PC-9 (cell line): ENCODE measurements at regions not wholly inside any gene's neighbourhood (a gene's known extent, or its start where the extent isn't known, plus 50 kb on each side); places are given as distances from the start of the nearest gene placed in this dataset.
"Not testable (repeated sequence)": the region's sequence is repeated elsewhere in the genome, so short reads cannot be mapped to it uniquely, and the experiment has no call there.

Source experiments
- BruUV-seq: library from RNA; stranded (reverse); fragments of 400-500 nt; replicated peaks from 2 replicates; lab custom pipeline; 2021; lab: Mats Ljungman, UMichigan
- CTCF ChIA-PET: fragments of 300-600 bp; sonication (Branson Sonifier 250); formaldehyde crosslinking; loops from one replicate; lab custom pipeline; 2022; ENCODE audit warnings: antibody characterized with exemption; lab: Charles Lee
- POLR2A ChIA-PET: fragments of 300-600 bp; sonication (Branson Sonifier 250); formaldehyde crosslinking; loops from one replicate; lab custom pipeline; 2022; ENCODE audit warnings: antibody characterized with exemption; ENCODE audit not compliant: unreplicated experiment; lab: Charles Lee
- DNase-seq, 2 experiments: peaks; one replicate each; pipeline versions ENCODE4 v3.0.0 to v3.0.0-alpha.2; 2015 to 2022; ENCODE audit warnings: mixed read lengths in 1 of 2
- H2AFZ ChIP-seq: fragments of 200-600 bp; sonication (generic); 2 replicates; pipeline ENCODE4 v1.8.1; 2017; ENCODE audit warnings: antibody characterized with exemption
- H3F3A ChIP-seq: fragments of 200-600 bp; sonication (generic); 2 replicates; pipeline ENCODE4 v1.8.1; 2017; ENCODE audit warnings: antibody characterized with exemption, mild to moderate bottlenecking, low read depth; ENCODE audit not compliant: insufficient read depth
- H3K27ac ChIP-seq: fragments of 200-600 bp; sonication (generic); 2 replicates; pipeline ENCODE4 v1.6.1; 2016; ENCODE audit warnings: mixed run types
- H3K27me3 ChIP-seq: fragments of 200-600 bp; sonication (generic); 2 replicates; pipeline ENCODE4 v1.6.1; 2016; ENCODE audit warnings: low read depth, mixed run types; ENCODE audit not compliant: insufficient read depth
- H3K36me3 ChIP-seq: fragments of 200-600 bp; sonication (generic); 2 replicates; pipeline ENCODE4 v1.6.1; 2016; ENCODE audit warnings: low read depth, mixed run types
- H3K4me1 ChIP-seq: fragments of 200-600 bp; sonication (generic); replicated peaks from 2 replicates; pipeline ENCODE4 v1.6.1; 2016; ENCODE audit warnings: mixed run types; ENCODE audit not compliant: insufficient read depth
- H3K4me2 ChIP-seq: fragments of 200-600 bp; sonication (generic); 2 replicates; pipeline ENCODE4 v1.6.1; 2017; ENCODE audit warnings: mixed run types
- H3K4me3 ChIP-seq: fragments of 200-600 bp; sonication (generic); 2 replicates; pipeline ENCODE4 v1.6.1; 2016; ENCODE audit warnings: mixed run types
- H3K79me2 ChIP-seq: fragments of 200-600 bp; sonication (generic); 2 replicates; pipeline ENCODE4 v1.6.1; 2017; ENCODE audit warnings: low read depth, mixed run types
- H3K9me2 ChIP-seq: fragments of 200-600 bp; sonication (generic); 2 replicates; pipeline ENCODE4 v1.8.1; 2017; ENCODE audit warnings: mild to moderate bottlenecking; ENCODE audit not compliant: insufficient read depth
- H3K9me3 ChIP-seq: fragments of 200-600 bp; sonication (generic); 2 replicates; pipeline ENCODE4 v1.8.1; 2016; ENCODE audit warnings: low read depth; ENCODE audit not compliant: insufficient read depth
- H4K20me1 ChIP-seq: fragments of 200-600 bp; sonication (generic); 2 replicates; pipeline ENCODE4 v1.8.1; 2017; ENCODE audit not compliant: insufficient read depth
- EZH2 ChIP-seq: fragments of 200-600 bp; sonication (generic); IDR thresholded peaks from 2 replicates; pipeline ENCODE4 v1.8.0; 2017; ENCODE audit warnings: antibody characterized with exemption, low read depth
- intact Hi-C: fragments of 100-400 bp; cut with micrococcal nuclease; formaldehyde crosslinking; loops from one replicate; pipeline ENCODE4 v1.10.0; 2022; ENCODE audit not compliant: unreplicated experiment
- TF ChIP-seq, protein P1 (sequence below): fragments of 200-600 bp; sonication (generic); conservative IDR thresholded peaks from 2 replicates; pipeline ENCODE4 v1.6.1; 2017; ENCODE audit warnings: mixed run types, antibody characterized with exemption, mild to moderate bottlenecking, moderate library complexity

GRCh38 chr4:155039162-155039561, 169.3 kb upstream of the NPY2R start:
- Histone ChIP-seq H3K79me2 (no peaks in the 10 kb centered on the region), H3K4me3 (no peak overlapping the region), H3F3A (no peaks in the 10 kb centered on the region), H2AFZ (no peak overlapping the region), H3K36me3 (no peaks in the 10 kb centered on the region), H3K27ac (no peak overlapping the region), H3K4me2 (no peak overlapping the region), H4K20me1 (no peaks in the 10 kb centered on the region), H3K9me3 (no peaks in the 10 kb centered on the region), H3K9me2 (no peaks in the 10 kb centered on the region), H3K4me1 (no peaks in the 10 kb centered on the region), H3K27me3 (no peaks in the 10 kb centered on the region)
- CTCF ChIA-PET, result no interaction called here
- intact Hi-C loops, result no loop called here
- DNase-seq, result no peak
- POLR2A ChIA-PET, result no interaction called here
- no peak for TF ChIP-seq EZH2
- TF ChIP-seq, protein P1, sequence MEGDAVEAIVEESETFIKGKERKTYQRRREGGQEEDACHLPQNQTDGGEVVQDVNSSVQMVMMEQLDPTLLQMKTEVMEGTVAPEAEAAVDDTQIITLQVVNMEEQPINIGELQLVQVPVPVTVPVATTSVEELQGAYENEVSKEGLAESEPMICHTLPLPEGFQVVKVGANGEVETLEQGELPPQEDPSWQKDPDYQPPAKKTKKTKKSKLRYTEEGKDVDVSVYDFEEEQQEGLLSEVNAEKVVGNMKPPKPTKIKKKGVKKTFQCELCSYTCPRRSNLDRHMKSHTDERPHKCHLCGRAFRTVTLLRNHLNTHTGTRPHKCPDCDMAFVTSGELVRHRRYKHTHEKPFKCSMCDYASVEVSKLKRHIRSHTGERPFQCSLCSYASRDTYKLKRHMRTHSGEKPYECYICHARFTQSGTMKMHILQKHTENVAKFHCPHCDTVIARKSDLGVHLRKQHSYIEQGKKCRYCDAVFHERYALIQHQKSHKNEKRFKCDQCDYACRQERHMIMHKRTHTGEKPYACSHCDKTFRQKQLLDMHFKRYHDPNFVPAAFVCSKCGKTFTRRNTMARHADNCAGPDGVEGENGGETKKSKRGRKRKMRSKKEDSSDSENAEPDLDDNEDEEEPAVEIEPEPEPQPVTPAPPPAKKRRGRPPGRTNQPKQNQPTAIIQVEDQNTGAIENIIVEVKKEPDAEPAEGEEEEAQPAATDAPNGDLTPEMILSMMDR, result no peak
- BruUV-seq, result no TSS peak

- TF ChIP-seq, protein P1, result no peak
- no peak for TF ChIP-seq EZH2
- intact Hi-C loops, result no loop called here
- H2AFZ ChIP-seq, result no peak overlapping the region
- no peaks in the 10 kb centered on the region for H3K36me3 ChIP-seq
- CTCF ChIA-PET, result no interaction called here
- H3F3A ChIP-seq, result no peaks in the 10 kb centered on the region
- no peak overlapping the region for H3K4me2 ChIP-seq
- POLR2A ChIA-PET, result no interaction called here
- H3K4me1 ChIP-seq, result no peaks in the 10 kb centered on the region
- no peaks in the 10 kb centered on the region for H3K9me2 ChIP-seq
- BruUV-seq, result no TSS peak
- no peaks in the 10 kb centered on the region for H4K20me1 ChIP-seq
- H3K27me3 ChIP-seq, result no peaks in the 10 kb centered on the region
- no peaks in the 10 kb centered on the region for H3K79me2 ChIP-seq
- no peak overlapping the region for H3K4me3 ChIP-seq
- H3K9me3 ChIP-seq, result no peaks in the 10 kb centered on the region
- H3K27ac ChIP-seq, result no peak overlapping the region
- no peak for DNase-seq
These were observed 168.4 kb upstream of the NPY2R start for GRCh38 chr4:155040031-155040430.

DNA sequence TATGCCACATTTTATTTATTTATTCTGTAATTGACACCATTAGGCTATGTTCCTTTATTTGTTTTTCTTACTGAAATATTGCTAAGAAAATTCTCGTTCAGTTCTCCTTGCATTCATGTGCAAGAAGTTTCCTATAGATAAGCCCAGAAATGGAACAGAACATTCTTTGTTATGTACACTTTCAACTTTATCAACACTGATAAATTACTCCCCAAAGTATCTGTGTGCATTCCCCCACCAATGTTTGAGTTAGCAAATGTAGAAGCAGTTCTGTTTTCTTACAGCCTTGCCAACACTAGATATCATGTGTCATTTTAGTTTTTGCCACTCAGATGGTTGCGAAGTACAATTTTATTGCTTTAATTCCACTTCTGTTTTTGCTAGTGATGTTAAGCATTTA, 166.4 kb upstream of the NPY2R start:
- Histone ChIP-seq H2AFZ (no peak overlapping the region), H3F3A (no peaks in the 10 kb centered on the region), H4K20me1 (no peaks in the 10 kb centered on the region), H3K79me2 (no peaks in the 10 kb centered on the region), H3K27me3 (no peaks in the 10 kb centered on the region), H3K4me3 (no peak overlapping the region), H3K4me1 (no peaks in the 10 kb centered on the region), H3K4me2 (no peak overlapping the region), H3K27ac (no peak overlapping the region), H3K36me3 (no peaks in the 10 kb centered on the region), H3K9me3 (no peaks in the 10 kb centered on the region), H3K9me2 (no peaks in the 10 kb centered on the region)
- DNase-seq, result no peak
- TF ChIP-seq, protein P1, result no peak
- TF ChIP-seq EZH2, result no peak
- POLR2A ChIA-PET, result no interaction called here
- no TSS peak for BruUV-seq
- CTCF ChIA-PET, result no interaction called here
- intact Hi-C loops, result no loop called here

DNA sequence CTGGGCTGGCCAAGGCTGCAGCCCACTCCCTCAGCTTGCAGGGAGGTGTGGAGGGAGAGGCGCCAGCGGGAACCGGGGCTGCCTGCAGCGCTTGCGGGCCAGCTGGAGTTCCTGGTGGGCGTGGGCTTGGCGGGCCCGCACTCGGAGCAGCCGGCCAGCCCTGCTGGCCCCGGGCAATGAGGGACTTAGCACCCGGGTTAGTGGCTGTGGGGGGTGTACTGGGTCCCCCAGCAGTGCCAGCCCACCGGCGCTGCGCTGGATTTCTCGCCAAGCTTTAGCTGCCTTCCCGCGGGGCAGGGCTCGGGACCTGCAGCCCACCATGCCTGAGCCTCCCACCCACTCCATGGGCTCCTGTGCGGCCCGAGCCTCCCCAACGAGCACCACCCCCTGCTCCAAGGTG, 164.2 kb upstream of the NPY2R start:
- H2AFZ ChIP-seq, H3F3A ChIP-seq, intact Hi-C loops, H3K4me2 ChIP-seq, H3K4me1 ChIP-seq, BruUV-seq, H3K9me2 ChIP-seq, H3K79me2 ChIP-seq, H3K27ac ChIP-seq, CTCF ChIA-PET, H3K27me3 ChIP-seq, POLR2A ChIA-PET, H4K20me1 ChIP-seq, H3K4me3 ChIP-seq, DNase-seq, H3K36me3 ChIP-seq, H3K9me3 ChIP-seq: not testable (repeated sequence)
